ENCODE measurements at regions not wholly inside any gene's neighbourhood (a gene's known extent, or its start where the extent isn't known, plus 50 kb on each side); places are given as distances from the start of the nearest gene placed in this dataset.
"Not testable (repeated sequence)": the region's sequence is repeated elsewhere in the genome, so short reads cannot be mapped to it uniquely, and the experiment has no call there.

DNA sequence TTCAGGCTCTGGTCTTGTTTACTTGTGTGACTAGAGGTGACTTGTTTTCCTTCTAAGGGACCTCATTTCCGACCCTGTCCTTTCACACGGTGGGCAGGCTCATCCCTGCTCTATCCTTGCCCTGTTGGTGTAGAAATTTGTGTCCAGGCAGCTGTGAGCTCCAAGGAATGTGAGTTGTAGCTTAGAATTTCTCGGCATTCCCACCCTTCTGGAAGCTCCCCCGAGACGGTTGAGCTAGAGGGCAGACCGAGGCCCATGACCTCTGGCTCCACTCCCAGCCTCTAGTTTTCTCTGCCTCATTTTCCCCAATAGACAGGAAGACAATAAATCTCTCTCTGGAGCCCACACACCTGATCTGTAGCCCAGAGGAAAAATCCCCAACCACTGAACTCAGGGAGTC is 100.9 kb downstream of the NAV1 start:
- no peak for DNase-seq

GRCh38 chr1:201640624-201641023 is 101.7 kb downstream of the NAV1 start:
- no peak for DNase-seq

- DNase-seq = no peak
These were observed 102.8 kb downstream of the NAV1 start for GRCh38 chr1:201641524-201642253.

DNA sequence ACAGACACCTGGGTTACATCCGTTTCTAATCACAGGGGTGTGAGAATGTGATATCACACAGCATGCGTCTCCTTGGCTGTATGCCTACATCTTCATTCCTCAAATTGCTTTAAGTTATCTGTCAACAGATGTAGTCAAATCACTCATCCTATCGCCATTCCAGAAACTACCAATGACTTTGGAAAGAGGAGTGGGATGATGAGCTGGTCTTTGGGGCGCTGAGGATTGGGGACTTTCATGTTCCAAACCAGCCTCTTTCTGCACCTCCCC is 104.8 kb downstream of the NAV1 start:
- DNase-seq = no peak

- DNase-seq = no peak
These were observed 105.3 kb downstream of the NAV1 start for GRCh38 chr1:201644197-201644596.

- not testable (repeated sequence) for DNase-seq
These were observed 106.1 kb downstream of the NAV1 start for GRCh38 chr1:201645000-201645399.

GRCh38 chr1:201645956-201646355 is 107.0 kb downstream of the NAV1 start:
- DNase-seq = no peak

DNA sequence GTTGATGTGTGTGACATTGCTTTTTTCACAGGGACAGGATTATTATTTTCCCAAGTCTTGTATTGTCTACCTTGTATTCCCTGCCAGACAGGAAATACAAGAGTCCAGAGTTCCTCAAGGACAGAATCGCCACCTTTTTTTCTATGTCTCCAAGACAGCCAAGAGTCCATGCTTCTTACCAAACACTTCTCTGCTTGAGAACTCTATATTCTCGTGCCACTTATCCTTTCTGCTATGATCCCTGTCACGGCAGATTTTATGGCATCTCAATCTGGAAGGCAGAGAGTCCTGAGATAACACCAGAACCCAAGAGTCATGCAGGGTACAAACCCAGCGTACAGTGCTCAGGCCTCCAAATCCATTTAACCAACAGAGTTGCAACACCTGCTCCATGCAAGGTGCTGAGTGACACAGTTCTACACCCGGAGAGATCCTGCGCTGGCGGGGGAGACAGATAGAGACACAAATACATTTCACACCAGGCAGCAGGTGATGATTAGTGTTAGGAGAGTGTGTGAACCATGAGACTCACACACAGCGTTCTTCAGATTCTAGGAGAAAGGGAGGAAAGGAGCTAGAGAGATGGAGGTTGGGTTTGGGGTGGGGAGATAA is 107.6 kb downstream of the NAV1 start:
- no peak for DNase-seq

- no peak for DNase-seq
These were observed 108.2 kb downstream of the NAV1 start for GRCh38 chr1:201647094-201647493.

GRCh38 chr1:201647722-201648065 is 108.8 kb downstream of the NAV1 start:
- DNase-seq = no peak

DNA sequence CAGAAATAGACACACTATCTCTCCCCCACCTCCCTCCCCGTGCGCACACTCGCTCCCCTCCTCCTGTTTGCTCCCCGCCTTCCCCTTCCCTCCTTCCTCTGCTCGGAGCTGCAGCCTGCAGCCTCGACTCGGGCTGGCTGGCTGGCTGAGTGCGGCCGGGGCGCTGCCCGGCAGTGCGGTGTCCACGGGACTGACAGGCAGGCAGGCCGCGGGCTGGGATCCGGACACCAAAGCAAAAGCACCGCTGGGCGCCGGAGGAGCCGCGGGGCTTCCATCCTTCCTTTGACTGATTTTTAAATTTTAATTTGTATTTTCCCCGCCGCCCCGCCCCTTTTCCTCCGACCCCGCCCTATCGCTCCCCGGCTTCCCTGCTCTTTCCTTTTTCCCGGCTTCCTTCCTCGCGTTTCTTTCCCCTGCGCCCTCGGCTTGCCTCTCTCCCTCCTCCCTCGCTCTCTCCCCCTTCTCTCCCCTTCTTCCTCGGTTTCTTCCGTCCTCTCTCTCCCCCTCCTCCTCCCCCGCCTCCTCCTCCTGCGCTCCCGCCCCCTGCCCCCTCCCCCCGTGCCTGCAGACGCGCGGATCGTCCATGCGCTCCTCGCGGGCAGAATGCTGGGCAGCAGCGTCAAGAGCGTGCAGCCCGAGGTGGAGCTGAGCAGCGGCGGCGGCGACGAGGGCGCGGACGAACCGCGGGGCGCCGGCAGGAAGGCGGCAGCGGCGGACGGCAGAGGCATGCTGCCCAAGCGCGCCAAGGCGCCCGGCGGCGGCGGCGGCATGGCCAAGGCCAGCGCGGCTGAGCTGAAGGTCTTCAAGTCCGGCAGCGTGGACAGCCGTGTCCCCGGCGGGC is 109.4 kb downstream of the NAV1 start:
- peak; percentile 62 for DNase-seq

DNA sequence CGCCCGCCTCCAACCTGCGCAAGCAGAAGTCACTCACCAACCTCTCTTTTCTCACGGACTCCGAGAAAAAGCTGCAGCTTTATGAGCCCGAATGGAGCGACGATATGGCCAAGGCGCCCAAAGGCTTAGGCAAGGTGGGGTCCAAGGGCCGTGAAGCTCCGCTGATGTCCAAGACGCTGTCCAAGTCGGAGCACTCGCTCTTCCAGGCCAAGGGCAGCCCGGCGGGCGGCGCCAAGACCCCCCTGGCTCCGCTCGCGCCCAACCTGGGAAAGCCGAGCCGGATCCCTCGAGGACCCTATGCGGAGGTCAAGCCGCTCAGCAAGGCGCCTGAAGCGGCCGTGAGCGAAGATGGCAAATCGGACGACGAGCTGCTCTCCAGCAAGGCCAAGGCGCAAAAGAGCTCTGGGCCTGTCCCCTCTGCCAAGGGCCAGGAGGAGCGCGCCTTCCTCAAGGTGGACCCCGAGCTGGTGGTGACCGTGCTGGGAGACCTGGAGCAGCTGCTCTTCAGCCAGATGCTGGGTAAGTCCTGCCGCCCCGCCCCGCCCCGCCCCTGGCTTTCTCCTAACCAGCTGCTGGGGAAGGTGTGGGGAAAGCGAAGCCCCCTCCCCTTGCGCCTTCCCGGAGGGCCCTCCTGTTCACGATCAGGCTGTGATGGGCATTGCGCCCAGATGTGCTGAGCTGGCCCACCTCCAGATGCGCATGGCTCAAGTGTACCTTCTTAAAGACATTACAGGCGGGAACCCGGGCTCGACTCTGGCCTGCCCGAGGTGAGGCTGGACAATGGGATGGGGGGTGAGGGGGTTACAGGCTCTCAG is 110.2 kb downstream of the NAV1 start:
- no peak for DNase-seq

- peak; percentile 88 for DNase-seq
These were observed 111.1 kb downstream of the NAV1 start for GRCh38 chr1:201649761-201650622.

DNA sequence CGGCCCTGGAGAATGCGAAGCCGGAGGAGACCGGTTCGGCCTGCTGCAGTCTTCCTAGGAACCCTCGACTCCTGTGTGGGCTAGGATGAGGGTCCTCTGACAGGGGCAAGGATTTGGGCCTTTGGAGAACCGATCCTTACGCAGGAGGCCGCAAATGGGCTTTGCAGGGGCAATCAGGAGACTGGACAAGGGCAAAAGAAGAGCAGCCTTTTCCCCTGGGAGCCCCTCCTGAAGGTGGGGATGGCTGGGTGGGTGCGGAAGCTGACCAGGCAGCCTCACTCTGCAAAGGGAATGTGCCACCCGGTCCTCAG is 111.7 kb downstream of the NAV1 start:
- DNase-seq = no peak

- DNase-seq = no peak
These were observed 113.3 kb downstream of the NAV1 start for GRCh38 chr1:201652181-201652580.

- DNase-seq = no peak
These were observed 114.3 kb downstream of the NAV1 start for GRCh38 chr1:201653233-201653632.

GRCh38 chr1:201653883-201654282 is 115.0 kb downstream of the NAV1 start:
- no peak for DNase-seq

DNA sequence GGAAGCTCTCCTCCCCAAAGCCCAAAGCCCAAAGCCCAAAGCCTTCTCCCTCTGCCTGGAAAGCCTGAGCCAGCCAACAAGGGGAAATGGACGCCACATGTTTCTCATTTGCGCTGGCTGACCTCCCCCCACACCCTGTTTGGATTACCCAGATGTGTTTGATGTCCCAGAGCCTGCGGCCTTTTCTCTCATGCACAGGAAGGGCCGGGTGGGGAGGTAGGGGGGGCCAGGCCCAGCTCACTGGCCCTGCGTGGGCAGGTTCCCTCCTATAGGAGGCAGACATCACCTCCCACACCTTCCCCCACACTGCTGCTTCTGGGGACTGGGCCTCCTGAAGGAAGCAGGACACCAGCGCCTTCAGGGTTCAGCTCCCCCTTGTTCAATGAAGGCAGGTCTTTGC is 116.3 kb downstream of the NAV1 start:
- no peak for DNase-seq

GRCh38 chr1:201655910-201656309 is 117.0 kb downstream of the NAV1 start:
- DNase-seq = no peak

DNA sequence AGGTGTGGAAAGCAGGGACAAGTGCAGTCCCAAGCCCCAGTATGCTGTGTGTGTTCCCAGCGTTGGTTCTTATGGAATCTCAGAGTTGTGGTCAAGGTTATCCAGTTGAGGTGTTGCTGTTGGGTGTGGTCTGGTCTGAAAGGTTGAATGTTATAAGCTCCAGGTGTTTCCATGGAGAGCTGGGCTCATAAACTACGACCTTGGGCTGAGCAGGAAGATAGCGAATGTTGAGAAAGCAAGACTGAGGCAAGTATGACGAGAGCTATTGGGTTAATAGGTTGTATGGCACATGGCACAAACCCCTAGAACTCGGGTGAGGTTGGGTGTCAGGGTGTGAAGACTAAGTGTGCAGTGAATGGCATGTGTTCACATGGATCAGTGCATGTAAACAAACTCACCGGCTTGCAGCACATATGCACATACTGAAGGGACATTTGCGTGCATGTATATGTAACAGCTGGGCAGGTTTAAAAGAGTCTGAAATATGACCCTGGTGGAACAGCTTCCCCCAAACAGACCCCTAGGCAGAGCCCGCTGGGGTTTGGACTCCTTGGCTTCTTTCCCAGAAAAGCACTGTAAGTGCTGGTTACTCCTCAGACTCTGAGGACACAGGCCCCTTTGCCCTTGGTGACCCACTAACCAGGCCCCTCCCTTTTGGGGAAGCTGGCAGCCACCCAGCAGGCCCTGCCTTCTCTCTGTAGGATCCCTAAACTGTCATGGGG is 117.5 kb downstream of the NAV1 start:
- DNase-seq = no peak

DNA sequence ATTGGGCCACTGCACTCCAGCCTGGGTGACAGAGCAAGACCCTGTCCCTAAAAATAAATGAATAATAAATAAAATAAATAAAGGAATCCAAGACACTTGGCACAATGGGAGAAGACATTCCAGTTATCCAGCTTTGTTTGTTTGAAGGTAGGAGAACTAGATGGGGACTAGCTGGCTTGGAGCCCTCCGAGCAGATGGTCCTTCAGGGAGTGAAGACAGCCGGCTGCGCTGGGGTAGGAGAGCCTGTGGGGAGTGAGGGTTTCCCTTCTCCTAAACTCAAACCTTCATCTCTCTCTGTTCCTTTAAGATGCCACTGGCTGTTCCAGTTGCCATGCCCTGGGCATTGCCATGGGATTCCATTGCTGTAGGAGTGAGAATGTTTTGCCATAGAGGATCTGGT is 120.6 kb downstream of the NAV1 start:
- DNase-seq = no peak

Data from NCI-H1048 (cell line).